GM21381 (cell line): ENCODE measurements at regions not wholly inside any gene's neighbourhood (a gene's known extent, or its start where the extent isn't known, plus 50 kb on each side); places are given as distances from the start of the nearest gene placed in this dataset.

Source experiments
- ATAC-seq: cut with Tn5 transposase; IDR thresholded peaks from one replicate; pipeline ENCODE4 v1.9.1; 2021; ENCODE audit warnings: mild to moderate bottlenecking, moderate library complexity; ENCODE audit not compliant: unreplicated experiment

- ATAC-seq: no peak
These were observed 87.7 kb upstream of the PLEKHG7 start for GRCh38 chr12:92615086-92615485.

DNA sequence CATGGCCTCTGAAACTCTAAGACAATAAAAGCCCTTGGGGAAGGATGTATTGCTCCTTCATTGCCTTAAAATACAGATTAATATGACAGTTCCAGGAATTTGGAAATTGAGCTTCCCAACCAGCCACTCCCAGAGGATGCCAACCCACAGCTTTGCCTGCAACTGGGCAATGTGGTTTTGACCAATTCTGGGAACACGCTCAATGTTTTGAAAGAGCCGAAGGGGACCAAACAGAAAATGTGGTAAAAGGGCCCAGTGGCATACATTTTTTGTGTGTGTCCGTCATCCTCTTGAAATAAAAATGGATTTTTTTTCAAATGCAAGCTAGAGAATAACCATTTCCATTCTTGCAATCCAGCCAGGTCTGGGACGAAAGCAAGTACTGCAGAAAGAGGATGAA lies 88.3 kb upstream of the PLEKHG7 start:
- no peak for ATAC-seq

DNA sequence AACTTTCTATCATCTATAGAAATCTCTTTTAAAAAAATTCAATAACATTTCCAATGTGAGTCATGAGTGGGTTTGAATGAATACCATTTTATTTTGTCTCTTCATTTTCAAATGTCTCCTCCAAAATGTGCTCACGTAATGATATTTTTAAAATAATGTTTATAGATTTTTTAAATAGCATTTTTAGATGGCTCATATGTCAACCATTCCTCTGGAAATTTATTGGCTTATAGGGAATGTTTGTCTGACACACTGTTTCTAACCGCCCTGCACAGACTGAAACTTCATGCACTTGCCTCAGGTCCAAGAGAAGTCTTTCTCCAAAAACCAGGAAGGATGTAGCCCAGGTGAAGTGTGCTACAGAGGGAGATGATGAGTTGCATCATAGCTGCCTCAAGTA lies 88.8 kb upstream of the PLEKHG7 start:
- ATAC-seq: no peak

DNA sequence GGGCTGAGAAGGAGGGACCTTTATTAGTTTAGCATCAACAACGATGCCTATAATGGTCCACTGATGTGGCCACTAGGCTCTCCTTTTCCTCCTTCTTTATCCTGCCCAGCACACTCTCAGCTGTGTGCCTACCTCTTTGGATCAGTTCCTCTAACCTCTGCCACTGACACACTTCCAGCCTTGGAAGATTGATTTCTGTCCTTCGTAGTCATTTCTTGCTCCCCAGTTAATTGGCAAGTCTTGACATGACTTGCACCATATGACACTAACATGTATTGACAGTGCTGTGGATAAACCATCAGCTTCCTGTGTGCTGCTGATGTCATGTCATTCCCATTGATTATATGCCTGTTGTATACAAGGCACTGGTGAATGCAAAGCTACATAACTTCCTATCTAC lies 90.2 kb upstream of the PLEKHG7 start:
- no peak for ATAC-seq

DNA sequence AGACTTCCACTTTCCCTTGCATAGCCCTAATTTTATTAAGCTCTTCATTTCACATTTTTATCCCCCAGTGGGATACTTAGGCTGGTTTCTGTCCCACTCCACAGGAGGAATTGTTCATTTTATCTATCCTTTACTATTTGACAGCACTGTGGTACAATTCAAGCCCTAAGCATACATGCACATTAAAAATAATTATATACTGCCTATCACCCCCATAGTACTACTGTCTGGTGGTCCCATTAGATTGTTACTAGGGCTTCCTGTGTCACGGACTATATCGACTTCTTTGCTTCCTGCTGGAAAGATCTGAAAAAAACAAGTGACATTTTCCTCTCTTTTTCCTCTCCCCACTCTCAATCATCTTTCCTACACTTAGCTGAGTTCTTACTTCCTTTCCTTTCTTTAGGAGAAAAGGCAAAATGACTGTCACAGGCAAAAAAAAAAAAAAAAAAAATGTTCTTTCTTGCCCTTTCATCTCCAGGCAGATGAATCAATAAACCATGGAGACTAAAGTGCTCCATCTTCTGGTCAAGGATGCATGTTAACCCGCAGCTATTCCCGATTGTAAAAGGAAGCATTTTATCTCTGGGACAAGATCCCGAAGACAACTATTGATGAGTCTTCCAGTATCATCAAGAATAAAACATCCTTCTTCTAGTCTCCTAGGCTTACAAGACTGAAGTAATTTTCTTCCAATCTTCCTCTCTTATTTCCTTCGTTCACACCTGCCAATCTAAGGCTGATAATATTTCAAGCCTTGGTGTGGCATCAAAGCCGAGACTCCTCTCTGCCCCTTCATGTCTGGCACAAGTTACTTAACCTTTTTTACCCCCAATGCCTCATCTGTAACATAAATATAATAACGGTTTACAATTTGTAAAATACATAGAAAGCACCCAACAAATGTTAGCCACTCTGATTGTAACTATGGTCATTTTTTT lies 94.4 kb upstream of the PLEKHG7 start:
- no peak for ATAC-seq

- ATAC-seq: no peak
These were observed 95.8 kb upstream of the PLEKHG7 start for GRCh38 chr12:92606956-92607355.

DNA sequence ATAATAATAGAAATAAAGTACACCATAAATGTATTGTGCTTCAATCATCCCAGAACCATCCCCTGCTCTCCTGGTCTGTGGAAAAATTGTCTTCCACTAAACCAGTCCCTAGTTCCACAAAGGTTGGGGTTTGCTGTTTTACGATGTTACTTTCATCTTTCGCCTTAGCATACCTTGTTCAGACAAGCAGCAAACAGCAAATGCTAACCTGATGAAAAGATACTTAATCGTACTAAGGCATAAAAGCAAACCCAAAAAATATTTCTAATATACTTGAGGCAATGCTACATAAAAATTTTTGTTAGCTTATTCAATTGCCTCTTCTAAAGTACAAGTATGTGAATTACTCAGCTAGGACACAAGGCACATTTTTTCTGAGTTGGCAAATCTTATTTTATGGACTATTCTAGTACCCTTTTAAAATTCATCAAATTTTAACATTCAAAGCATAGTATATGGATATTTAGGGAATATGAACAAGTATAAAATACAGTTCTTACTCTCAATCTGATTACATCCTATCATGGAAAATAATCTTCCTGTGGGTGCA lies 97.1 kb upstream of the PLEKHG7 start:
- no peak for ATAC-seq

GRCh38 chr12:92604786-92605185 lies 98.0 kb upstream of the PLEKHG7 start:
- no peak for ATAC-seq

GRCh38 chr12:92603741-92604432 lies 98.9 kb upstream of the PLEKHG7 start:
- ATAC-seq: no peak

GRCh38 chr12:92602930-92603623 lies 99.7 kb upstream of the PLEKHG7 start:
- ATAC-seq: no peak

GRCh38 chr12:92602476-92602875 lies 100.3 kb upstream of the PLEKHG7 start:
- ATAC-seq: no peak

- no peak for ATAC-seq
These were observed 101.1 kb upstream of the PLEKHG7 start for GRCh38 chr12:92601680-92602079.

GRCh38 chr12:92601176-92601575 lies 101.6 kb upstream of the PLEKHG7 start:
- no peak for ATAC-seq

GRCh38 chr12:92600052-92600451 lies 102.7 kb upstream of the PLEKHG7 start:
- ATAC-seq: no peak

- no peak for ATAC-seq
These were observed 104.8 kb upstream of the PLEKHG7 start for GRCh38 chr12:92597997-92598396.

GRCh38 chr12:92597118-92597517 lies 105.7 kb upstream of the PLEKHG7 start:
- ATAC-seq: no peak

DNA sequence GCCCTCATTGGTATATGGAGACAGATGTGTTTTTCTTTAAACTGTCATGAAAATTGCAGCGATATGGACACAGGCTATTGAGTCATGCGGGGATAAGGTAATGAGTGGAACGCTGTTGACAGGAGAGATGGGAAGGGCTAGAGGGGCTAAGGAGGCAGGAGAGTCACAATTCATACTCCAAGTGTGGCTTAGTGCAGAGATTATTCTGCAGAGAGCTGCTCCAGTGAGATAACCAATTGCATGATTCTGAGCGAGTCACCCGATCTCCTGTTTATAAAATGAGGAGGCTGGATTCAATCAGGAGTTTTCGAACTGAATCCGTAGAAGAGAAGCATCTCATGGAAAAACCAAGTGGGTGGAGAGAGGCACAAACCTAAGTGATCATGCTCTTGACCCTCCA lies 106.4 kb upstream of the PLEKHG7 start:
- no peak for ATAC-seq

DNA sequence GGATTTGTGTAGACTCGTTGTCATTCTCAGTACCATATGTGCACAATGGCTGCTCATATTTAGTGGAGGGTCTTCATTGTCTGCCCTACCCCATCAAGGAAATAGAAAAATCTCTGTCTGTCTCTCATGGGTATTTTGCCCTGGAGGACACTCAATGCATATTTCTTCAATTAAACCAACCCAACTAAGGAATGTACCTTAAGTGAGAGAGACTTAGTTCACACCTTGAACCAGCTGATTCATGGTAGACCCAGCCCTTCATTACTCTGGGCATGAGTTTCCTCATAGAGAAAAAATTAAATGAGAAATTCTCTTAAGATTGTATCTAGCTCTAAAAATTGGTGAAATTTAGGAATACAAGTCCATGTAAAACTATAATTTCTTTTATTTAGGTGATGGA lies 107.1 kb upstream of the PLEKHG7 start:
- ATAC-seq: no peak

- peak; percentile 100 for ATAC-seq
These were observed 108.9 kb upstream of the PLEKHG7 start for GRCh38 chr12:92593734-92594402.

GRCh38 chr12:92585115-92585727 lies 117.6 kb upstream of the PLEKHG7 start:
- ATAC-seq: no peak
